ENCODE measurements at regions not wholly inside any gene's neighbourhood (a gene's known extent, or its start where the extent isn't known, plus 50 kb on each side); places are given as distances from the start of the nearest gene placed in this dataset.

GRCh38 chr7:119123326-119123725, 898.8 kb downstream of the ANKRD7 start:
- TF ChIP-seq CTCF (IDR thresholded peaks at IDR 0.05; ENCODE audit: low read depth, low read length) (no peak), EZH2phosphoT487 (IDR thresholded peaks at IDR 0.05; ENCODE audit: low read depth) (no peak)

Data from OCI-LY3 (cell line).